GM21737 (cell line): ENCODE measurements at regions not wholly inside any gene's neighbourhood (a gene's known extent, or its start where the extent isn't known, plus 50 kb on each side); places are given as distances from the start of the nearest gene placed in this dataset.
"Not testable (repeated sequence)": the region's sequence is repeated elsewhere in the genome, so short reads cannot be mapped to it uniquely, and the experiment has no call there.

Source experiments
- ATAC-seq: cut with Tn5 transposase; IDR thresholded peaks from one replicate; pipeline ENCODE4 v1.9.1; 2021; ENCODE audit warnings: mild to moderate bottlenecking, moderate library complexity; ENCODE audit not compliant: unreplicated experiment

- no peak for ATAC-seq
These were observed 814.6 kb upstream of the TMPRSS15 start for GRCh38 chr21:19218163-19218562.

GRCh38 chr21:19224090-19224489 lies 820.5 kb upstream of the TMPRSS15 start:
- no peak for ATAC-seq

- no peak for ATAC-seq
These were observed 824.6 kb upstream of the TMPRSS15 start for GRCh38 chr21:19228226-19228625.

GRCh38 chr21:19233841-19234240 lies 830.3 kb upstream of the TMPRSS15 start:
- ATAC-seq, result not testable (repeated sequence)

GRCh38 chr21:19236209-19236608 lies 832.6 kb upstream of the TMPRSS15 start:
- ATAC-seq, result no peak

- ATAC-seq, result no peak
These were observed 834.0 kb upstream of the TMPRSS15 start for GRCh38 chr21:19237608-19238007.

- ATAC-seq, result no peak
These were observed 836.1 kb upstream of the TMPRSS15 start for GRCh38 chr21:19239696-19240095.

GRCh38 chr21:19244502-19245187 lies 841.1 kb upstream of the TMPRSS15 start:
- ATAC-seq, result no peak

- no peak for ATAC-seq
These were observed 841.6 kb upstream of the TMPRSS15 start for GRCh38 chr21:19245188-19245580.

- ATAC-seq, result no peak
These were observed 842.4 kb upstream of the TMPRSS15 start for GRCh38 chr21:19246018-19246417.

GRCh38 chr21:19256934-19257660 lies 853.5 kb upstream of the TMPRSS15 start:
- ATAC-seq, result no peak

GRCh38 chr21:19261731-19262376 lies 858.3 kb upstream of the TMPRSS15 start:
- no peak for ATAC-seq

- ATAC-seq, result no peak
These were observed 863.1 kb upstream of the TMPRSS15 start for GRCh38 chr21:19266636-19267035.

GRCh38 chr21:19268686-19269085 lies 865.1 kb upstream of the TMPRSS15 start:
- no peak for ATAC-seq

GRCh38 chr21:19275065-19275464 lies 871.5 kb upstream of the TMPRSS15 start:
- no peak for ATAC-seq

GRCh38 chr21:19276665-19277064 lies 873.1 kb upstream of the TMPRSS15 start:
- no peak for ATAC-seq

GRCh38 chr21:19286876-19287275 lies 883.3 kb upstream of the TMPRSS15 start:
- no peak for ATAC-seq

- ATAC-seq, result no peak
These were observed 886.7 kb upstream of the TMPRSS15 start for GRCh38 chr21:19290328-19290727.

GRCh38 chr21:19320291-19320690 lies 916.7 kb upstream of the TMPRSS15 start:
- ATAC-seq, result no peak

GRCh38 chr21:19321688-19322087 lies 918.1 kb upstream of the TMPRSS15 start:
- ATAC-seq, result no peak

- no peak for ATAC-seq
These were observed 918.8 kb upstream of the TMPRSS15 start for GRCh38 chr21:19322360-19322759.
